Coronary artery (tissue), 2 donors: ENCODE measurements at regions not wholly inside any gene's neighbourhood (a gene's known extent, or its start where the extent isn't known, plus 50 kb on each side); places are given as distances from the start of the nearest gene placed in this dataset.

Source experiments
- DNase-seq: peaks from one replicate; pipeline ENCODE4 v3.0.0-alpha.2; 2017; ENCODE audit warnings: low spot score
- H3K27ac ChIP-seq, 2 donors: fragments of 200-600 bp; sonication (generic); one replicate each; pipeline ENCODE4 v1.5.1; 2016 to 2019
- H3K4me3 ChIP-seq: fragments of 200-600 bp; sonication (generic); 2 replicates; pipeline ENCODE4 v1.5.1; 2016; ENCODE audit warnings: mild to moderate bottlenecking, moderate library complexity
- TF ChIP-seq, protein P1 (sequence below): fragments of 200-600 bp; sonication (generic); IDR thresholded peaks from one replicate; pipeline ENCODE4 v1.5.1; 2019; ENCODE audit warnings: antibody characterized with exemption

DNA sequence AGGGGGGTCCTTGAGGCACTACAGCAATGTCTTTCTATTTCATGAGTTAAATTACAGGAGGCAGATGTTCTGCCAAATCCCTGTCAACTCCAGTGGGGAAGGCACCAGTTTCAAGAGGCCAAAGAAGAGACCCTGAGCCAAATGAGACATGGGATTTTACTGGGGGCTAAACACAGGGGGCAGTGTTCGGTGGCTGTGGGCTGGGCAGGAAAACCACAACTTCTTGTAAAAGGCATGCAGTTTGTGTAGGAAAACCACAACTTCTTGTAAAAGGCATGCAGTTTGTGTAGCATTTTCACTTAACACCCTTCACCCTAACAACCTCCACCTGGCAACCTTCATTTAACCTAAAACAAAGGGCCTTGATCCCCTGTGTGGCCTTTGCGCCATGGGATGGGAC, 61.0 kb downstream of the POLR2M start:
- H3K27ac ChIP-seq: no peak overlapping the region
- DNase-seq: no peak
- TF ChIP-seq, protein P1, sequence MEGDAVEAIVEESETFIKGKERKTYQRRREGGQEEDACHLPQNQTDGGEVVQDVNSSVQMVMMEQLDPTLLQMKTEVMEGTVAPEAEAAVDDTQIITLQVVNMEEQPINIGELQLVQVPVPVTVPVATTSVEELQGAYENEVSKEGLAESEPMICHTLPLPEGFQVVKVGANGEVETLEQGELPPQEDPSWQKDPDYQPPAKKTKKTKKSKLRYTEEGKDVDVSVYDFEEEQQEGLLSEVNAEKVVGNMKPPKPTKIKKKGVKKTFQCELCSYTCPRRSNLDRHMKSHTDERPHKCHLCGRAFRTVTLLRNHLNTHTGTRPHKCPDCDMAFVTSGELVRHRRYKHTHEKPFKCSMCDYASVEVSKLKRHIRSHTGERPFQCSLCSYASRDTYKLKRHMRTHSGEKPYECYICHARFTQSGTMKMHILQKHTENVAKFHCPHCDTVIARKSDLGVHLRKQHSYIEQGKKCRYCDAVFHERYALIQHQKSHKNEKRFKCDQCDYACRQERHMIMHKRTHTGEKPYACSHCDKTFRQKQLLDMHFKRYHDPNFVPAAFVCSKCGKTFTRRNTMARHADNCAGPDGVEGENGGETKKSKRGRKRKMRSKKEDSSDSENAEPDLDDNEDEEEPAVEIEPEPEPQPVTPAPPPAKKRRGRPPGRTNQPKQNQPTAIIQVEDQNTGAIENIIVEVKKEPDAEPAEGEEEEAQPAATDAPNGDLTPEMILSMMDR: no peak
- H3K4me3 ChIP-seq: no peak overlapping the region

DNA sequence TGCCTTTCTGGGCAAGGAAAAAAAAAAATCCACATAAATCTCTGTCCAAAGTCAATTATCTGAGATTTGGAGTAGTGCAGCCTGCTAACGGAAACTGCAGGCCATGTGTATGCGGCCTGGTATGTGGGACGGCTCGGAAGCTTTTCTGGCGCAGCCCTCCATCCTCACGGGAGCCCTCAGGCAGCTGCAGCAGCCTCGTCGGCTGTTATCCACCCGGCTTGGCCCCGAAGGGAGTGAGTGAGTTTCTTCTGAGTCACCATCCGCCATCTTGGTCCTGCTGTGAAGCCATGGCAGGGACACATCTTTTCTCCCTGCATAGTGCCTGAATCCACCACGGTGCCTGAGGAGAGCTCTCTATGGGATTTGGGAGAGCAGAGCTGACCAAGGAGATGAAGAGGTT, 62.8 kb downstream of the POLR2M start:
- Histone ChIP-seq H3K27ac (peak overlapping the region; percentile 20 to 62), H3K4me3 (no peak overlapping the region)
- TF ChIP-seq, protein P1: no peak
- peak; percentile 81 for DNase-seq

DNA sequence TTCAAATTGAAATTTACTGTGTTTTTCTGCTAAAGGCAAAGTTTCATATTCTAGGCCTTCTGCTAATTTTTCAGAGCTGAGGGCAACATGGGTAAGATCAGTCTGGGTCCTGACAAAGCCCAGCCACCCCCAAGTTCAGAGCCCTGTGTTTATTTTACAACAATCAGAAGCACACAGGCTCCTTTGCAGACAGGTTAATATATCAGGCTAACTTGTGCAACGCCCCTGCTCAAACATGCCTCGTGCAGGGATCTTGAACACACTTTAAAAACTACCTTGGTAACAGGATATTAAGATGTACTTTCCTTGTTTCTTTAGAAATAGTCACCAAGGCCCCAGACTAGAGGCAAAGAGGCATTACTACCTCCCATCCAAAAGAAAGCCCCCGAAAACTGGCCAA, 64.0 kb downstream of the POLR2M start:
- TF ChIP-seq, protein P1: no peak
- H3K27ac ChIP-seq: no peak overlapping the region
- DNase-seq: no peak
- H3K4me3 ChIP-seq: no peak overlapping the region

DNA sequence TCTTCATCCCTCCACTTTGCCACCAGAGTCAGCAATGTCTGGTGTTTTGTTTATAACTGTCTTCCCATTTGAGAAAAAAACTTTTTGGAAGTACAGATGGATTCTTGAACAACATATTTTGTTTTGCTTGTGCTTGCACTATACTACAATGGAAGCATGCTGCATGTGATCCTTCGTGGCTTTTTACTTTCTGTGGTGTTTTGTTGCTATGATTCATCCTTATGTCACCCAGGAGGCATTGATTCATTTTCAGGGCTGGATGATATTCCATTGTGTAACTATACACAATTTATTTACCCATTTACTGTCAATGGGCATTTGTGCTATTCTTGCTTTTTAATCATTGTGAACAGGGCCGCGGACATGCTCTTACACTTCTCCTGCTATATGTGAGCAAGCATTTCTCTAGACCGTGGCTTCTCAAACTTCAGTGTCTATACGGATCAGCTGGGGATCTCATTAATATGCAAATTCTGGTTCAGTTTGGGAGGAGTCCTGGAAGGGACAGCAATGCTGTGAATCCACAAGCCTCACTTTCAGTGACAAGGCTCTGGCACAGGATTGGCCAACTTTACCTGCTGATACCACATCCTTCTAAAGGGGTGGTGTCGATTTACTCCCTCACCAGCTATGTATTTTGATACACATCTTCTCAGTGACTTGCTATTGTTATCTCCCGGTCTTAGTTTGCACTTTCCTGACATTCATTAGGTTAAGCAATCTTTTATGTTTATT, 65.9 kb downstream of the POLR2M start:
- TF ChIP-seq, protein P1: no peak
- H3K27ac ChIP-seq: no peak overlapping the region
- DNase-seq: no peak
- no peak overlapping the region for H3K4me3 ChIP-seq

DNA sequence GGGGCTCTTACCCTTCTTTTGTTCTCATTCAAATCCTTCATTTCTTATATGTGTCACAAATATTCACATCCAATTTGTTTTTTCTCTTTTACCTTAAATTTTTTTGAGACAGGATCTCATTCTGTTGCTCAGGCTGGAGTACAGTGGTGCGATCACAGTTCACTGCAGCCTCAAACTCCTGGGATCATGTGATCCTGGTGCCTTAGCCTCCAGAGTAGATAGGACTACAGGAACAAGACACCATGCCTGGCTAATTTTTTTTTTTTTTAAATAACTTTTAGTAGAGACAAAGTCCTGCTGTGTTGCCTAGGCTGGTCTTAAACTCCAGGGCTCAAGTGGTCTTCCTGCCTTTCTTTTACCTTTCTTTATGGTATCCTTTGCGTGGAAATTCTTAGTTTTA, 66.5 kb downstream of the POLR2M start:
- no peak overlapping the region for H3K4me3 ChIP-seq
- TF ChIP-seq, protein P1: no peak
- DNase-seq: no peak
- H3K27ac ChIP-seq: no peak overlapping the region

DNA sequence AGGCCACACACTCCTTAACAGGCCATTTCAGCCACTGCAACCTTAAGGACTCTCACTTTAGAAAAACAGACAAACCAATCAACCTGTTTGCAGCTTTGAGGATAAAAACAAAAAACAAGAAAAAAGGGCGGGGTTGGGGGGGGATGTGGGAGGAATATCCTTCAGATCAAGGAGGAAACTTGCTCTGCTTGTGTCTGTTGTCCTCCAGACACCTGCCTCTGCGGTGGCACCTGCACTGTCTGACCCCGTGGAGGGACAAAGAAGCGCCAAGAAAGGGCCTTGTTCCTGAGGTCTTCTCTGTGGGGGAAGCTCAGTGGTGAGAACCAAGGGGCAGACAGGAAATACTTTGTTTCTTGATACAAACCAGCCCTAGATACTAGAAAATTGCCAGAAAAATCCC, 70.5 kb downstream of the POLR2M start:
- H3K27ac ChIP-seq: no peak overlapping the region
- no peak for DNase-seq
- no peak overlapping the region for H3K4me3 ChIP-seq
- TF ChIP-seq, protein P1: no peak

DNA sequence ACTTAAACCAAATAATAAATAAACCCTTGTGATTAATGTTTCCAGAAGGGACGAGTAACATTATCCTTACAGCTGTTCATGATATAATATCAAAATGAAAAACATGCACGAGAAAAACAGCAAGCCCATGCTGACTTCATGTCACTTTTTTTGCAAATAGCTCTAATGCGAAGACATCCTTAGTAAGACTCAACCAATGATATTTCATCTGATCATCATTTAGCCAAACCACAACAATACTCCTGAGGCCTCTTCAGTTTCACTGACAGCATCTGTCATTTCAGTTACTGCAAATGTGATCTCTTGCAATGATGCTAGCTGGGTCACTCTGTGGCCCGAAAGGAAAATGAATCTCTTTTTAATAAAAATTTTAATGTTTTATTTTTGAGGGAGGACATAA, 74.0 kb downstream of the POLR2M start:
- Histone ChIP-seq H3K27ac (no peak overlapping the region), H3K4me3 (no peak overlapping the region)
- DNase-seq: no peak
- TF ChIP-seq, protein P1: no peak
